ENCODE measurements at regions not wholly inside any gene's neighbourhood (a gene's known extent, or its start where the extent isn't known, plus 50 kb on each side); places are given as distances from the start of the nearest gene placed in this dataset.

- TF ChIP-seq EP300 (IDR thresholded peaks at IDR 0.05) (no peak), CTCF (IDR thresholded peaks at IDR 0.05) (no peak)
These were observed 104.4 kb downstream of the C5orf15 start for GRCh38 chr5:133863857-133864585.

Measured in gastroesophageal sphincter (tissue), 3 donors.